GM12875 (cell line): ENCODE measurements at regions not wholly inside any gene's neighbourhood (a gene's known extent, or its start where the extent isn't known, plus 50 kb on each side); places are given as distances from the start of the nearest gene placed in this dataset.
"Not testable (repeated sequence)": the region's sequence is repeated elsewhere in the genome, so short reads cannot be mapped to it uniquely, and the experiment has no call there.

Source experiments
- H3K4me3 ChIP-seq: one replicate; pipeline ENCODE4 v1.5.1; 2011; ENCODE audit warnings: low read depth, low read length, control low read depth
- CTCF ChIP-seq: IDR thresholded peaks from 2 replicates; pipeline ENCODE4 v1.5.1; 2011; ENCODE audit warnings: low read depth, mild to moderate bottlenecking, control low read depth, inconsistent platforms, low read length, moderate library complexity, borderline replicate concordance; ENCODE audit not compliant: insufficient read depth

- TF ChIP-seq CTCF: no peak
- no peak overlapping the region for H3K4me3 ChIP-seq
These were observed 113.6 kb upstream of the SFSWAP start for GRCh38 chr12:131597333-131597732.

GRCh38 chr12:131598717-131599116 lies 112.2 kb upstream of the SFSWAP start:
- TF ChIP-seq CTCF: no peak

GRCh38 chr12:131599190-131600159 lies 111.4 kb upstream of the SFSWAP start:
- H3K4me3 ChIP-seq: no peak overlapping the region
- TF ChIP-seq CTCF: no peak

More at GRCh38 chr12:131598717-131599116, 112.2 kb upstream of the SFSWAP start:
- no peak overlapping the region for H3K4me3 ChIP-seq

- no peak overlapping the region for H3K4me3 ChIP-seq
- no peak for TF ChIP-seq CTCF
These were observed 110.7 kb upstream of the SFSWAP start for GRCh38 chr12:131600160-131600532.

GRCh38 chr12:131601499-131601898 lies 109.4 kb upstream of the SFSWAP start:
- H3K4me3 ChIP-seq: not testable (repeated sequence)

GRCh38 chr12:131603106-131603938 lies 107.6 kb upstream of the SFSWAP start:
- no peak overlapping the region for H3K4me3 ChIP-seq
- no peak for TF ChIP-seq CTCF

GRCh38 chr12:131603939-131604795 lies 106.7 kb upstream of the SFSWAP start:
- H3K4me3 ChIP-seq: no peak overlapping the region
- TF ChIP-seq CTCF: no peak
